IPS DF 4.7 (cell line): ENCODE measurements at regions not wholly inside any gene's neighbourhood (a gene's known extent, or its start where the extent isn't known, plus 50 kb on each side); places are given as distances from the start of the nearest gene placed in this dataset.
"Not testable (repeated sequence)": the region's sequence is repeated elsewhere in the genome, so short reads cannot be mapped to it uniquely, and the experiment has no call there.

Experiments used
- DNase-seq: peaks from one replicate; pipeline ENCODE4 v3.0.0-alpha.2; 2013; ENCODE audit warnings: low spot score; ENCODE audit errors: extremely low read depth

- no peak for DNase-seq
Measured at GRCh38 chr5:32842813-32843530, 131.9 kb downstream of the NPR3 start.

GRCh38 chr5:32843531-32843895 lies 132.4 kb downstream of the NPR3 start:
- DNase-seq: no peak

- DNase-seq: no peak
Measured at GRCh38 chr5:32845171-32845570, 134.1 kb downstream of the NPR3 start.

- DNase-seq: no peak
Measured at GRCh38 chr5:32848120-32848519, 137.0 kb downstream of the NPR3 start.

- DNase-seq: no peak
Measured at GRCh38 chr5:32848681-32849080, 137.6 kb downstream of the NPR3 start.

GRCh38 chr5:32850817-32851496 lies 139.8 kb downstream of the NPR3 start:
- DNase-seq: no peak

DNA sequence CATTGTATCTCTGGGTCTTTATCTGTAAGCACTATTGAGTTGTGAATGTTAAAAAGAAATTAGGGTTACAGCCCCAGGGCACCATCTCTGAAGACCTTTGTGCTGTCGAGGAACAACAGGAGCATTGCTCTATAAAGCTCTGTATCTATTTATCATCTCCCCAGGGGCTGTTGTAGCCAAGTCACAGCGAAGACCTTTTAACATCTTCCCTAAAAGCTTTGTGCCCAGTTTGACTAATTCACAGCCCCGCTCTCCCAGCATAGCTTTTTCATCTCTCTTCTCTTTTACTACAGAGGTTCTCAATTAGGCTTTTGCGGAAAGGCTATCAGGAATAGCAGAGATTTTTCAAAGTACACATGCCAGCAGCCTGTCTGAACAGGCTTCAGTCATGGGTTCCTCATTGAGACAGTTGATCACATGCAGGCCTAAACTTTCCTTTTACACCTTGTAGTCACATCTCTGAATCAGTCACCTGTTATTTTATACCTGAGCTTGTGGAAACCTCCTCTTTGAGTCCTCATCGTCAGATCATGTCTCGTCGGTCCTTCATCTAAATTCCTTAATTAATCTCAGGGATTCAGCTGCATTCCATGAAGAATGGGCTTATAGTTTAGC lies 140.5 kb downstream of the NPR3 start:
- DNase-seq: no peak

DNA sequence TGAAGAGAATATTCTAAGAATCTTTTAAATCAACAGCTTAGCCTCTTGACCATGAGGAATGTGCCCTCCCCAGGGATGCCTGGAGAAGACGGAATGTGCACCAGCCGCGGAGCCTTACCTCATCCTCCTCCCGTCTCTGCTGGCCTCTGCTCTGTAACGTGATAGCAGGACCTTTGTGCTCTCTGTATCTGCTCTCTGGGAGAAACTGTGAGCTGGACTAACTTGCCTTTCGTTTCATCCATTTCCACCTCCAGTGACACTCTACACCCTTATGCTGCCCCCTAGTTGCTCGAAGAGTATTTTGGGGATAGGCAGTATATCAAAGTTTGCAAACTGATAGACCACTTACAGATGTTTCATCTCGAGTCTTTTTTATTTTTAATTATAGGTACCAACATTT lies 141.4 kb downstream of the NPR3 start:
- DNase-seq: peak; percentile 53

DNA sequence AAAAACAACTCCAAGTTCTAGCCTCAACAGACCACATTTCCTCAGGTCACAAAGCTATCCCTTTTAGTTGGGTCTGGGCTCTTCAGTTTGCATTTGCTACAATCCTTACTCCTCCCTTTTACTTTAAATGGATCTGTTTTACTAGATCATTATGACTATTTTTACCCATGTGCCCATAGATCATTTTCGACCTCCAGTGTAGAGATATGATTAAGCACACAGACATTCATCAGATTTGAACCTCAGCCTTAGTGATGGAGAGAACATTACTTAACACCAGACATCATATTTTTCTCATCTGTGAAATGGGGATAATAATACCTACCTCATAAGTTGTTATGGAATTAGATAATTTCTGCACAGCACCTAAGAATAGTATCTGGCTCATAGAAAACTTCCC lies 141.9 kb downstream of the NPR3 start:
- no peak for DNase-seq

DNA sequence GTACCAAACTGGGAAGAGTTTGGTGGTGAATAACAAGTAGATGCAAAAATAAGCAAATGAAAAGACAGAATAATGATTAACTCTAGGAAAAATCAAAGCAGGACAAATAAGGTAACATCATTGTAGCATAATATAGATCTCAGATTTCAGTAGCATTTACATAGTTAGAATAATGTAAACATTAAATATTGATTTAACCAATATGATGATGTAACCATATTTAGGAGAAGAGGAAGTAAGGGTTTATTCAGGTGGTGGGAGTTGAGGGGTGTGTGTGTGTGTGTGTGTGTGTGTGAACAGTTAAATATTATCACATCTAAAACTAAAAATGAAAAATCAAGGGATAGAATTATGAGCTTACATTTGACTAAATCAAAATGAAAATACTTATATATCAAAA lies 143.4 kb downstream of the NPR3 start:
- DNase-seq: no peak

DNA sequence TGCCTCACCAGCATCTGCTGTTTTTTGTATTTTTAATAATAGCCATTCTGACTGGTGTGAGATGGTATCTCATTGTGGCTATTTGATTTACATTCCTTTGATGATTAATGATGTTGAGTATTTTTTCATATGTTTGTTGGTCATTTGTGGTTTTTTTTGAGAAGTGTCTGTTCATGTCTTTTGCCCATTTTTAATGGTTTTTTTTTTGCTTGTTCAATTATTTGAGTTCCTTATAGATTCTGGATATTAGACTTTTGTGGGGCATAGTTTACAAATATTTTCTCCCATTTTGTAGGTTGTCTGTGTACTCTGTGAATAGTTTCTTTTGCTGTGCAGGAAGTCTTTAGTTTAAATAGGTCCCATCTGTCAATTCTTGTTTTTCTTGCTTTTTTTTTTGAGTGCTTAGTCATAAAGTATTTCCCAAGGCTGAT lies 148.1 kb downstream of the NPR3 start:
- no peak for DNase-seq

GRCh38 chr5:32865475-32865874 lies 154.4 kb downstream of the NPR3 start:
- DNase-seq: no peak

GRCh38 chr5:32866138-32866537 lies 155.0 kb downstream of the NPR3 start:
- DNase-seq: no peak

DNA sequence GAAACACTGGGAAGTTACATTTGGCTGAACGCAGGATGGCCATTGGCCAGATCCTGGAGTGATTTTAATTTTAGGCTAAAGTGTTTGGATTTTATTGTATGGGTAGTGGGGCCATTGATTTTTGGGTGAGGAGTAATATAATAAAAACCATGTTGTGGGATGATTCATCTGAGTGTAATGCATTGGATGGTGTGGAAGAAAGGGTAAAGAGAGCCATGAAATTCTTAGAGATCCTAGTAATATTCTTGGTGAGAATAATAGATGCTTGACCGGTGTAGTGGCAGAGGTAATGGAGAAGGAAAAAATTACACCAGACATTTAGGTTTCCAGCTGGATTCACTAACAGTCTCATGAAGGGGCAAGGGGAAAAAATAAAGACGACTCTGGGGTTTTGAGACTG lies 158.1 kb downstream of the NPR3 start:
- DNase-seq: no peak

DNA sequence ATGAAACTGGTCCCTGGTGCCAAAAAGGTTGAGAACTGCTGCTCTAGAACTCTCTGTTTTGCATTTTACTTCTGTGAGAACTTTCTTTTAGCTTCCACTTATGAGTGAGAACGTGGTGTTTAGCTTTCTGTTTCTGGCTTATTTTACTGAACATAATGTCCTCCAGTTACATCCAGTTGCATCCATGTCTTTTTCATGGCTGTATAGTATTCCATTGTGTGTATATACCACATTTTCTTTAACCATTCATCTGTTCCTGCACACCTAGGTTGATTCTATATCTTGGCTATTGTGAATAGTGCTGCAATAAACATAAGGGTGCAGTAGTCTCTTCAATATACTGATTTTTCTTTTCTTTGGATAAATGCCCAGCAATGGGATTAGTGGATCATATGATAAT lies 165.7 kb downstream of the NPR3 start:
- no peak for DNase-seq

- not testable (repeated sequence) for DNase-seq
Measured at GRCh38 chr5:32879364-32879763, 168.2 kb downstream of the NPR3 start.

DNA sequence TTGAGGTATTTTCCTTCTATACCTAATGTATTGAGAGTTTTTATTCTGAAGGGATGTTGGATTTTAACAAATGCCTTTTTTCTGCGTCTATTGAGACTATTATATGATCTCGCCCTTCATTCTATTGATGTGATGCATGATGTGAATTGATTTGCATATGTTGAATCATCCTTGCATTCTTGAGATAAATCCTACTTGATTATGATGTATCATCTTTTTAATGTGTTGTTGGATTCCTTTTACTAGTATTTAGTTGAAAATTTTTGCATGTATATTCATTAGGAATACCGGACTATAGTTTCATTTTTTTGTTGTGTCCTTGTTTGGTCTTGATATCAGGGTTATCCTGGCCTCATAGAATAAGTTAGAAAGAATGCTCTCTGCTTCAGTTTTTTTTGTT lies 169.7 kb downstream of the NPR3 start:
- no peak for DNase-seq

DNA sequence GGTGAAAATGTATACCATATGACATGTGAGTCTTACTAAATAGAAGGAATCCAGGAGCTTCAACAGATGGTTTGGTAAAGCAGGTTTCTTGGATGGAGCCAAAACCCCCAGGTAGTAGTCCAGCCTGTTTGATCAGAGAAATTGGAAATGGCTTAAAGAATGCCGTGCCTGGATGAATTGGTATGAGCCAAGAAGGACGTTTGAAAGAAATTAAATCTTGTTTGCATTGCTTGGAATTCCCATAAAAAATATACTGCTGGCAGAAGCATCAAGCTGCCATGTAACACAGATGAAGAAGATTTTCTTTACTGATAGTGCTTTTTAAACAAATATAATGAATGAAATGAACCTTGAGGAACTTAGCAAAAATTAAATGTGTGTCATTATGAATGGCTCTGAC lies 176.3 kb downstream of the NPR3 start:
- DNase-seq: no peak

- no peak for DNase-seq
Measured at GRCh38 chr5:32889078-32889477, 178.0 kb downstream of the NPR3 start.

DNA sequence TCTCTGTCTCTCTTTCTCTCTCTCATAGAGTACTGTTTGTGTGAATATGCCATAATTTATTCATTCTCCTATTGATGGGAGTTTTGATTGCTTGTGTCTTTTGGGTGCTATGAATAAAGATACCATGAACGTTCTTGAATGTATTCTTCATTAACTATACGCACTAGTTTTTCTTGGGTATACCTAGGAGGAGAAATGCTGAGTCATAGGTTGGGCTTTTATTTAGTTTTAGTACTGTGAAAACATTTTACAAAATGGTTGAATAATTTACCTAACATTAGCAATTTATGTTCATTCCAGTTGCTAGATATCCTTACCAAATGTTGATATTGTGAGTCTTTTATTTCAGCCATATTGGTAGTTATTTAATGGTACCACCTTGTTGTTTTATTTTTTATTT lies 192.5 kb downstream of the NPR3 start:
- no peak for DNase-seq

DNA sequence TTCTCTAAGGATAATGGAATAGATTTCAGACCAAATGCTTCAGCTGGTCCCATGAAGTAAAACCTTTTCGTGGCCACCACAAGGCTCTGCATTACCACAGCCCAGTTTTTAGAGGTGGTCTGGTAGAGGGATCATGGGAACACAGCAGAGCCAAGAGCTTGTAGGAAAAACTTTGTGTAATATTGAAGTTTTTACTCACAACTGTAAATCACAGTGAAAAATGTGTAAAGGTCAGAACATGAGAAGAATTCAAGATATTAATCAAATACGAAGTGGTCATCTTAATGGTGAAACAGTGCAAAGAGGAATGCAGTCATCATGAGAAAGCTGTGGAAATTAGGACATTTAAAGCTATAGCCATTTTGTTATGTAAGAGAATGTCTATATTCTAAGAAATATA lies 197.5 kb downstream of the NPR3 start:
- DNase-seq: no peak

DNA sequence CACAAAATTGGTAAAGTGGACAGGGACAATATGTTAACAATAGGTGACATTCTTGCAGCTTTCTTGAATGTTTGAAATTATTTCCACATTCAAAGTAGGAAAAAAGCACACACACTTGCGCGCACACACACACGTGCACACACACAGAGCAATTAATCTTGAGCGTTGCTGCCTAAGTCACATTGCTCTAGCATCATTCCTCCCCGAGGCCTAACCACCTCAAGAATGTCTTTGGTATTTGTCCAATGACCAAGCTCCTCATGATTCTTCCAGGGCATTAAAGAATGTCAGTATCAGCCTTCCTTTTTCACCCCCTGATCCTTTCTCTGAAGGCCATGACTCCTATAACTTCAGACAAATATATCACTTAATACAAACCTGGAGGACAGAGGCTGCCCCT lies 198.1 kb downstream of the NPR3 start:
- DNase-seq: no peak

- DNase-seq: peak; percentile 14
Measured at GRCh38 chr5:32916648-32917047, 205.5 kb downstream of the NPR3 start.
